NB4 (cell line): ENCODE measurements at regions not wholly inside any gene's neighbourhood (a gene's known extent, or its start where the extent isn't known, plus 50 kb on each side); places are given as distances from the start of the nearest gene placed in this dataset.

Source experiments
- POLR2A ChIP-seq: IDR thresholded peaks from 2 replicates; pipeline ENCODE4 v1.6.1; 2011; ENCODE audit warnings: mild to moderate bottlenecking; ENCODE audit not compliant: insufficient read length; ENCODE audit errors: extremely low read depth
- TF ChIP-seq, protein P1 (sequence below): IDR thresholded peaks from one replicate; pipeline ENCODE4 v1.5.1; 2012; ENCODE audit warnings: low read depth, low read length

DNA sequence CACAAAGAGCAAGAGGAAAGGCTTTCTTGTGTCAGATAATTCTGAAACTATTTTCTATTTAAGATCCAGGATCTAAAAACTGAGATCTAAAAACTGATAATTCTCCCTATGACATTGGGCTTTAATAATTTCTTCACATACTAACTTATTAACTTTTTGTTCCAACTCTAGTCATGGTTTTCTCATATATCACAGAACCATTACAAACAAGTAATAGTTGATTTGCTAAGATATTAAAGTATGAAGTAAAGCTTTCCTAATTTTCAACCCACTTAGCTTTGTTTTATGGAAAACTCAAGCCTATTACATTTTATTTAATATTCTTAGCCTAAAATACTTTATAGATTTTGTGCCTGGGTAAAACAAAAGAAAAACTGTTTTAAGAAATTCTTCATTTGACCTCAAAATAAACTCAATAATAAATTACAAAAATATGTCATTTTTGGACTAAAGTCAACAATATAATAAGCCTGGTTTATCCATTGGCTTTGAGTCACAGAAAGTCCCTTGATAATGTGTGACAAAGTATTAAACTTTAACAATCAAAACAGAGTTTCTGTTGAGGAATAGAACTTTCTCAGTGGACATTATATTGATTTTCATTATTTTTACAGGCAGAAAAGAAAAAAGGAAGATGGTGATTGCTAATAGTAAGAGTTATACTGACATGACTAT is 1142.9 kb upstream of the SORCS1 start:
- TF ChIP-seq, protein P1, sequence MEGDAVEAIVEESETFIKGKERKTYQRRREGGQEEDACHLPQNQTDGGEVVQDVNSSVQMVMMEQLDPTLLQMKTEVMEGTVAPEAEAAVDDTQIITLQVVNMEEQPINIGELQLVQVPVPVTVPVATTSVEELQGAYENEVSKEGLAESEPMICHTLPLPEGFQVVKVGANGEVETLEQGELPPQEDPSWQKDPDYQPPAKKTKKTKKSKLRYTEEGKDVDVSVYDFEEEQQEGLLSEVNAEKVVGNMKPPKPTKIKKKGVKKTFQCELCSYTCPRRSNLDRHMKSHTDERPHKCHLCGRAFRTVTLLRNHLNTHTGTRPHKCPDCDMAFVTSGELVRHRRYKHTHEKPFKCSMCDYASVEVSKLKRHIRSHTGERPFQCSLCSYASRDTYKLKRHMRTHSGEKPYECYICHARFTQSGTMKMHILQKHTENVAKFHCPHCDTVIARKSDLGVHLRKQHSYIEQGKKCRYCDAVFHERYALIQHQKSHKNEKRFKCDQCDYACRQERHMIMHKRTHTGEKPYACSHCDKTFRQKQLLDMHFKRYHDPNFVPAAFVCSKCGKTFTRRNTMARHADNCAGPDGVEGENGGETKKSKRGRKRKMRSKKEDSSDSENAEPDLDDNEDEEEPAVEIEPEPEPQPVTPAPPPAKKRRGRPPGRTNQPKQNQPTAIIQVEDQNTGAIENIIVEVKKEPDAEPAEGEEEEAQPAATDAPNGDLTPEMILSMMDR, result no peak
- TF ChIP-seq POLR2A, result no peak
